Activated CD8-positive, alpha-beta memory T cell treated with anti-CD3 and anti-CD28 coated beads, Interleukin-2, amount 50 U/mL, for 1 hour (primary cell): ENCODE measurements at regions not wholly inside any gene's neighbourhood (a gene's known extent, or its start where the extent isn't known, plus 50 kb on each side); places are given as distances from the start of the nearest gene placed in this dataset.
"Not testable (repeated sequence)": the region's sequence is repeated elsewhere in the genome, so short reads cannot be mapped to it uniquely, and the experiment has no call there.

ENCODE experiments used
- DNase-seq: peaks from one replicate; pipeline ENCODE4 v3.0.0-alpha.2; 2020; ENCODE audit errors: extremely low read depth

DNA sequence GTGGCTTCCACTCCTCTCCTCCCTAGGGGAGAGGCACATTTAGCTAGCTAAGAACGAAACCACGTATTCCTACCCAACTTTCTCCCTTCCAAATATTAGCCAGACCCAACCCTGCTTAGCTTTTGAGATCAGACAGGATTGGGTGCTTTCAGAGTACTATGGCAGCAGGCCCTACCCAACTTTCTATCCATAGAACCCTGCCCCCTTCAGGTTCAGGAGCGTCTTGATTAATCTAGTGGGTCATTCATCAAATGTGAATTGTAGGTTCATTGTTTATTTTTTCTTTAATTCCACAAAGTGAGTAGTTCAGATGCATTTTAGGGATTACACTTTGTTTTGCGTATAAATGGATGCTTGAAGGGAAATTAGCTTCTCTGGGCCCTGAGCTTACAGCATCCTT lies 188.3 kb downstream of the MIB1 start:
- DNase-seq = no peak

DNA sequence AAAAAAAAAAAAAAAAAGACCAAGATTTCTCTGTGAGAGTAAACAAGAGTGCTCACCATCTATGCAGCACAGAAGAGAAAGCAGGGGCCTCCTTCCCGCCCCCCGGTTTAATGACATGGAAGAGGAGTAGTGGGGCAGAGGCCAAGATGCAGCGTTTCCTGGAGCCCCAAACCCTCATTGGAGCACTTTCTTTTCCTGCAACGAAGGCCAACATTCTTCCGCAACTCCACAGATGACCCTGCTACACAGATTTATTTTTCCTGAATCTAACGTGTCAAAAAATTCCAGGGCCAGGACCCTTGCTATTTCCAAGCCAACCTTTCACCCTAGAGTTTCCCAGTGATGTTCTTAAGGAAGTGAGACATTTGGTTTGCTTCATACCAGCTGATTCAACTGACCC lies 189.6 kb downstream of the MIB1 start:
- DNase-seq = no peak

DNA sequence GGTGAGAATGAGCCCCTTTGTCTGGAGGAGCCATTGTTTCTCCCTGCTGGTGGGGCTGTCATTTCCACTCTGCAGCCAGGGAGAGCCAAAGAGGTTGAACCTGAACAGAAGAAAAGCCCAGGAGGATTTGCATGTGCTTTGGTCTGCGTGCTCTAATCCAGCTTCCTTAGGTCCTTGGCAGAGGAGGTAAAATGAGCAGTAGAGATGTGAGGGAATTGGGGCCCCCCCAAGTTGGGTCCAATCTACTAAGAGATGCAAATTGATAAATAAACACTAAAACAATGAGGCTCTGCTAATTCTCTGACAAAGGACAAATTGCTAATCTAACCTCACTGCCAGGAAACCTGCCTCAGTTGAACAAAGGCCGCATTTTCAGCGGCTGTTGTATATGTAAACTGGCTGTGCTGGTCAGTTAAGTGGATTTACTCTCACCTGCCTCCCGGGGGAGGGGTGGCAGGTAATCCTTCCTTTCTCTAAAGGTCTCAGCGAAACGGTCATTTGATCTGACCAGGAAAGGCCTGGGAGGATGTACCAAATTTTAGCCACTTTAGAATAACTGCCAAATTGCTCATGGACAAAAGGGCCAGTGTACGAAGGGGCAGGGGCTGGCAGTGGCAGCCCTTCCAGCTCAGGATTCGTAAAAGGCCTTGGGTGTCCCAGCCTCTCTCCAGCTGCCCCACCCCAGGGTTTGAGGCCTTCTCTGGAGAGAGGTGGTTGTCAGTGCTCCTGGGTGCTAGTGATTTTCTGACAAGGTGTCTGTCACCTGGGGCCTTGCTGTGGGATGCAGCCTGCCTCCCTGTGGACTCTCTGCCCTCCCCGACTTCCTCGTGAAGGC lies 193.6 kb downstream of the MIB1 start:
- no peak for DNase-seq

DNA sequence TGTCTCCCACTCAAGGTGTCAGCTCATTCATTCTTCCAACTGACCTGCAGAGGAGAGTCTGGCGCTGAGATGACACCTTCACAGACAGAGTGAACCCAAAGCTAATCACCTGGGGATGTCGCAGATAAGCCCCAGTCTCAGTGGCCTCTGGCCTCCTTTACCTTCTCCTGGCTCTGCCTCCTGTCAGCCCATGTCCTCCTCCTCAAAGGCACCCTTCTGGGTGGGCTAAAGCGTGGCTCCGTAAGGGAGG lies 194.1 kb downstream of the MIB1 start:
- DNase-seq = no peak

DNA sequence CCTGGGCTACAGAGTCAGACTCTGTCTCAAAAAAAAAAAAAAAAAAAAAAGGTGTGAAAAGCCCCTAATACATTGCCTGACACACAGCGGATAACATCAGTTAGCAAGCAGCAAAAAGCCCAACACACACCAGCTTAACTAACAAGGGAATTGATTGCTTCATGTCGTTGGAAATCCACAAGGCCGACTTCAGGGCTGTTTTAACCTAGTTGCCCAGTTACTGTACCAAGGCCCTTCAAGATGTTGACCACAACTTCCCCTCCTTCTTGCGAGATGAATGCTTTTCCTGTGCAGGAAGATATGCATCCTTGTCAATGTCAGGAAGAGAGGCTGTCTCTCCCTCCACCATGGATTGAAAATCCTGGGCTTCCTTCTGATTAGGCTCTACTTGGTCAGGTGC lies 202.9 kb downstream of the MIB1 start:
- DNase-seq = no peak

DNA sequence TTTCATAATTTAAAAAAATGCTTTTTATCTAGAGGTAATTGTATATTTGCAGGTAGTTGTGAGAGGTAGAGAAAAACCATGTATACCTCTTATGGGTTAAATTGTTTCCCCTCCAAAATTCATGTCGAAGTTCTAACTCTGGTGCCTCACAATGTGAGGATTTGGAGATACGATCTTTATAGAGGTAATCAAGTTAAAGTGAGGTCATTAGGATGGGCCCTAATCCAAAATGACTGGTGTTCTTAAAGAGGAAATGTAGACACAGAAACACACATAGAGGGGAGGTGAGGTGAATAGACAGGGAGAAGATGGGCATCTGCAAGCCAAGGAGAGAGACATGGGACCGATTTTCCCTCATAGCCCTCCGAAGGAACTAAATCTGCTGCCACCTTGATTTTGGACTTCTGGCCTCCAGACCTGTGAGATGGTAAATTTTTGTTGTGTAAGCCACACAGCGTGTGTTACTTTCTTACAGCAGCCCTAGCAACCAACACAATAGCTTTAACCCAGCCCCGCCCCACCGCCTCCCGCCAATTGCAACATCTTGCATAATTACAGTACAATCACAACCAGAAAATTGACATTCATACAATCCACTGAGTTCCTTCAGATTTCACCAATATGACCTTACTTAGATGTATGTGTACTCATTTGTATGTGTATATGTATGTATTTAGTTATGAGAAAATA lies 208.9 kb downstream of the MIB1 start:
- DNase-seq = no peak

DNA sequence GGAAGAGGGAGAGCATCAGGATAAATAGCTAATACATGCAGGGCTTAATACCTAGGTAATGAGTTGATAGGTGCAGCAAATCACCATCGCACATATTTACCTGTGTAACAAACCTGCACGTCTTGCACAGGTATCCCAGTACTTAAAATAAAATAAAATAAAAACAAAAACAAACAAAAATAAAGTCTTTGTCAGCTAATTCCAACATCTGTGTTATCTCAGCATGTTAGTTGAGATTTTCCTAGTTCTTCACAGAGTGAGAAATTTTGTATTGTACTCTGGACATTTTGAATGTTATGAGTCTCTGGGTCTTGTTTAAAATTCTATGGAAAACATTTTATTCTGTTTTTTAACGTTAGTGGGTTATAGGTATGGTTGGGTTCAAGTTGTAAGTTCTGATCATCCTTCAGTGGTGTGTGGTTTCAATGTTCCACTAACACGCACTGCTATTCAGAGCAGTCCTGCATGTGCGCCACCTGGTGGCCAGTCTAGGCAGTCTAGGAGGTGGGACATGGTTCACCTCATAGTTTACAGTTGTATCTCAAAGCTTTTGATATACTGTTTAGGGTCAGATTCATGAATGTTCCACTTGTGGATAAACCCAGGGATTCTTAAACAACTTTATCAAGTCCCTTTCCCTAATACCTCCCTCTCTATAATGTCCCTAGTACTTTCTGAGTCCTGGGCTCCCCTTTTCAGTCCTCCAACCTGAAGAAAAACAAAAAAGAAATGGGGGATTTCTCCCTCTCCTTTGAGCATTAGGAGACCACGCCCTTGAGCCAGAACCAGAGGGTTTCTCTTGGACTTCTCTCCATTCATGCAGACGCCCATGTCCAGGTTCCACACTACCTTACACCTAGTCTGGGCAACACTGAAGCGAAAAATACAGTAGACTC lies 213.4 kb upstream of the GATA6 start:
- DNase-seq = peak; percentile 36

DNA sequence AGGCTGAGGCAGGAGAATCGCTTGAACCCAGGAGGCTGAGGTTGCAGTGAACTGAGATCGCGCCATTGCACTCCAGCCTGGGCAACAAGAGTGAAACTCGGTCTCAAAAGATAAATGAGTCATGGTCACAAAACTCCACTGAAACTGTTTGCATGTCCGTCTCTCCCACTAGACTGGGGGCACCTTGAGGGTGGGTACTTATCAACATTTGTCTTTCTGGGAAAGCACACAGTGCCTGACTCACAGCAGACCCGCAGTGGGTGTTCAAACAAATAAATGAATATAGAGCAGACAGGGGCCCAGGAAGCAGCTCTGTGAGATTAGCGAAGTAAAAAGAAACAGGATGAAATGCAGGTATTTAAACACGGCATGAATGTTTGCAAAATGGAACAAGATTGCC lies 211.1 kb upstream of the GATA6 start:
- no peak for DNase-seq

DNA sequence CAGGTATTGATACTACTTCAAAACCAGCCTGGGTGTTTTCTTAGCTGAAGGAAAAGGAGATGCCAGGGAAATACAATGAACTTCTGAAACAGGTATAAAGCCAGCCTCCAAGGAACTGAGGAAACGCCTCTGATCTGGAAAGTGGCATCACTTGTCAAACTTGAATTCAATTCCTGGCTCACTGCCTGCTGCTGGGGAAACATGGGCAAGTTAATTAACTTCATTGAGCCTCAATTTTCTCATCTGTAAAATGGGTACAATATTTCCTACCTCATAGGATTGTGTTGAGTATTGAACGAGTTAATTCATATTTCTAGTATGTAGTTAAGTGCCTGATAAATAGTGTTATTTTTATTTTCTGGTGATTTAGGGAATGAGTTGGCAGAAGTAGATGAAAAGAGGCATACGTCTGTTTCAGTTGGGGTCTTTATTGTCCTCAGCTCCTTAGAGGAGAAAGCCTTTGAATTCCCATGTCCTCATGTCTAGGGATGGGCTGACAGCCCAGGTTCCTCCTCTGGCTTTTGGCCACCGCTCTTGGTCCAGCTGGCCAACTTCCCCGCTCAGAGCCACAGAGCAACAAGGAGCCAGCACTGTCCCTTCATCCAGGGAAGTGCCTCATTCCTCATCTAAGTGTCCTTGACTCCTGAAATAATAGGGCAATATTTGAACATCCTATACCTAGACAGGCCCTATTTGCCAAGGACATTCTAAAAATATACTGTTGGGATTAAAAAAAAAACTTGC lies 210.5 kb upstream of the GATA6 start:
- DNase-seq = no peak

DNA sequence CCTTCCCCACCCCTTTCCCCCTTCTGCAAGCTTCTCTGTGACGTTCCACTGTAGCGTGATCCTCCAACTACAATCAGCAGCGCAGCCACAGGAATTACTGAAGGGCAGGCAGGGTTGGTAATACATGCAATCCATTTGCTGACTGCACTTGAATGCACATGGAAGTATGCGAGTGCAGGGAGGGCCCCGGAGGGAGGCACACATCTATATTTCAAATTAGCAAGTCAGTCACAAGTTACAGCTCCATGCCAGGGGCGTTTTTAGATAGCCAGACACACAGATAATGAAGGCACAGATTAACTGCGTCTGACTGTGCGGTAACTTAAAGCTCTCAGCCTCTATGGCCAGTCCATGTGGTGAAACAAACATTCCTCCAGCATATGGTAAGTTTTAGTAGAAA lies 209.2 kb upstream of the GATA6 start:
- no peak for DNase-seq

DNA sequence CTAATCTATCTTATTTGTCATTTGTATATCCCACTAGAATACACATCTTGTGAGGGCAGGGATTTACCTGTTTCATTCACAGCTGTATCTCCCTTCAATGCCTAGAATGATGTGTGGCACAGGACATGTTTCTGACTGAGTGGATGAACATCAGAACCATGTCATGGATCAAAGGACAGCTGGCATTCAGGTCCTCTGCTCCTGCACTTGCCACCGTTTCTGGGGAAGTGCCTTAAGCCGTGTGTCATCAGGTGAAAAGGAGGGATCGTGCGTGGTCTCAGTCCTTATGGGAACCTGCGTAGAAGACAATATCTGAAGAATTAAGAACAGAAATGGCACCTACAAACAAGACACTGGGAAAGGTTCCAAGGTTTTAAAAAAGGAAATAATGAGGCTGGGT lies 206.1 kb upstream of the GATA6 start:
- DNase-seq = no peak

DNA sequence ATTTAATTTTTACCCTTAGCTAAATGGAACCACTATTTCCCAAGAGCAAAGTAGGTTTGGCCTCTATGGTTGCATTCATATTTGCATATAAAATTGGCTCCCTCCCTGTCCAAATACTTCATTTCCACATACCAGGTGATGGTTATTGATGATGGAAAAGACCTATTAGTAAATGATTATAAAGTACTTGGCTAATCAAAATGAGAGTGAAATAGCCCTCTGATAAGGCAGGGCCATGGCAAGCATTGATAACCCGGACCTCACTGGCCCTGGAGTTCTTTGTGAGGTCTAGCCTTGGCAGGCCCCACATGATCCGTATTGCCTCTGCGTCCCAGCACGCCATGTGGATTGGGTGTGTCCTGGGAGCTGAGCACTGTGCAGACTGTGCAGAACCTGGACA lies 201.1 kb upstream of the GATA6 start:
- no peak for DNase-seq

DNA sequence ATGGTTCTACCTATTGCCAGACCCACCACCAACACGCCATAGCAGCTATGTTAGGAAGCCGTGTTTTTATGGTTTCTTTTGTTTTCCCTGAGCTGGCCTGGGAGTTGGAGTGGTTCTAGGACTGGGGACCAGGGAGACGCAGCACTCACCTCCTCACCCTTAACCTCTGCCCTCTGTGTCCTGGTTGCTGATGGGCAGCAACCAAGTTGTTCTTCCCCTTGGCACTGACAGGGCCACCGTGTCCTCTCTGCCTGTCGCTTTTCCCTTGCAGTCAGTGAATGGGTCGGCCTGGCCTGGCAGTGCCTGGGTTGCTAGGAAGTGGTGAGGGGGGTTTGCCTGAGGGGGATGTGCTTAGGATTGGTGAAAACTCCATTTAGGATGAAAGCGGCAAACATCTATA lies 197.1 kb upstream of the GATA6 start:
- no peak for DNase-seq

DNA sequence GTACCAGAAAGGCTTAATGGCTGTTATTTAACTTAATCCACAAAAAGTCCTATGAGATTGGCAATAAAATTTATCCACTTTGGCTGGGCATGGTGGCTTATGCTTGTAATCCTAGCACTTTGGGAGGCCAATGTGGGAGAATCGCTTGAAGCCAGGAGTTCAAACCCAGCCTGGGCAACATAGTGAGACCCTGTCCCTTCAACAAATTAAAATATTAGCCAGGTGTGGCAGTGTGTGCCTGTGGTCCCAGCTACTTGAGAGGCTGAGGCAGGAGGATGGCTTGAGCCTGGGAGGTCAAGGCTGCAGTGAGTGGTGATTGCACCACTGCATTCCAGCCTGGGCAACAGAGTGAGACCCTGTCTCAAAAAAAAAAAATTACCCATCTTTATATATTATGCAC lies 193.4 kb upstream of the GATA6 start:
- DNase-seq = not testable (repeated sequence)

DNA sequence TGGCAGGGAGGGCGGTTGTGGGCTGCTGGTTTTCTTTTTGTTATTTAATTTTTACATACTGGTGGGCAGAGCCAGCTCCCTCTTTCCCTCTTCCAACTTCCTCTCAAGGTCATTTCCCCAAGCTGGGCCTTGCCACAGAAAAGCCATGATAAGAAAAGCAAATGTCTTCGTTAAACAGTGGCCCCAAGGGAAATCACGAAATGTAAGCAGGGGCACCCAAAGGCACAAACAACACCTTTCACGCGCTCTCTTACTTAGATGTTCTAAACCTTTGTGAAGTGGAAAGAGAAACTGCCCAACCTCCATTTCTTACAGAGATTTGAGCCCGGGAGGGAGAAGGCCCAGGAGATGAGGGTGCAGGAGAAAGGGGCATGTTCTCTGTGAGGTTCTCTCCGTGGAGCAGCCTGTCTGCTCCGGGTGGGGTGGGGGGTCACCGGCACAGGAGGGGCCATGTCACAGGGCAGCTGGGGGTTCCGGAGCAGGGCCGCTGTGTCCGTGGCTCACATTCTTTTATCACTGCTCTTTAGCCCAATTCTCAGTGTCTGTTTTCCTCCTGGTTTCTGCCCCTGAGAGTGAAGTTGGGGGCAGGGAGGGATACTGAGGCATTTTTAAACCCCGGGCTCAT lies 190.7 kb upstream of the GATA6 start:
- no peak for DNase-seq

DNA sequence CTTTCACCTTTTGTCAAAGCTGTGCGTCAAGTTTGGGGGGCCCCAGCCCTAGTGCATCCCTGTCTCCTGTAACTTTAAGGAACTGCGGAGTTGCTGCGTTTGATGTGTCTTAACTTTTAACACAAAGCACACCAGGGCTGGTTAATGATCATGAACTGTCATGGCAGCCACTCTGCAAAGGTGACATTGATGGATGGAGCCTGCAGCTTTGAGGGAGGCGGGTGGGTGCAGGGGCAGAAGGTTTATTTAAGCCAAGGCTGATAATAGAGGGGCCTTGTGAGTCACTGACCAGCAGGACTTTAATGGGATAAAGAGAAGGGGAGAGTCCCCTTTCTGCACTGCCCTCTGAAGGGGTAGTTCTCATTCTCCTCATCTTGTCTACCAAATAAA lies 190.2 kb upstream of the GATA6 start:
- DNase-seq = no peak

DNA sequence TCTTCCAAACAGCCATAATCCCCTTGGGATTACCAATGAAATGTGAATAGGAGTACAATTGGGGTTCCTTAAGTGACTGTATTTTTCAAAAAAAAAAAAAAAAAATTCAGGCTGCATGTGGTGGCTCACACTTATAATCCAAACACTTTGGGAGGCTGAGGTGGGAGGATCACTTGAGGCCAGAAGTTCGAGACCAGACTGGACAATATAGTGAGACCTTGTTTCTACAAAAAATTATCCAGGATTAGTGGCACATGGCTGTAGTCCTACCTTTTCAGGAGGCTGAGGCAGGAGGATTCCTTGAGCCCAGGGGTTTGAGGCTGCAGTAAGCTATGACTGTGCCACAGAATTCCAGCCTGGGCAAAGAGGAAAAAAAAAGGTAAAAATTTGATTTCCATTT lies 189.6 kb upstream of the GATA6 start:
- no peak for DNase-seq

DNA sequence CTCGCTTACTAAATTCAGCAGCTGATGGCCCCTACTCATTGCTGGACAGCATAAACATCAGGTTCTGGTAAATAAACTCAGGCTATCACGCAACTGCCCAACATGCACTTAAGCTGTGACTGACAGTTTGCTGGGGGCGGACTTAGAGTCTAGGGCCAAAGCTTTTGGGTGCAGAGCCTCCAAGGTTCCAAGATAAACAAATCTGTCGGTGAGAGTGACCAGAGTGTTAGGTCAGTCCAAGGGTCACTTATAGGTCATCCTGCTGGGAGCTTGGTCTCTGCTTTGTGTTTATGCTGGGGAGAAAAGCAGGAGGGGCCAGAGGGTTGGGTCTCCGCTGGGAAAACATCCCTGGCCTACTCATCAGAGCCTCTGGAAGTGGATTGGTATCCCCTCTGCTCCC lies 188.6 kb upstream of the GATA6 start:
- no peak for DNase-seq

DNA sequence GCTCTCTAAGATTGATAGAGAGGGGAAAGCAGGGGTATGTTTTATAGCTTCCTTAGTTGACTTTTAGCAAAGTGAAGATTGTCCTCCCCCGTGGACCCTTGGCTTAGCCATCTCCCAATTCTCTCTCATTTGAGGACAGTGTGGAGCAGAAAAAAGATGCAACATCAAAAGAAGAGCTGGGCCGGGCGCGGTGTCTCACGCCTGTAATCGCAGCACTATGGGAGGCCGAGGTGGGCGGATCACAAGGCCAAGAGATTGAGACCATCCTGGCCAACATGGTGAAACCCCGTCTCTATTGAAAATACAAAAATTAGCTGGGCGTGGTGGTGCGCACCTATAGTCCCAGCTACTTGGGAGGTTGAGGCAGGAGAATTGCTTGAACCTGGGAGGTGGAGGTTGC lies 187.9 kb upstream of the GATA6 start:
- not testable (repeated sequence) for DNase-seq

DNA sequence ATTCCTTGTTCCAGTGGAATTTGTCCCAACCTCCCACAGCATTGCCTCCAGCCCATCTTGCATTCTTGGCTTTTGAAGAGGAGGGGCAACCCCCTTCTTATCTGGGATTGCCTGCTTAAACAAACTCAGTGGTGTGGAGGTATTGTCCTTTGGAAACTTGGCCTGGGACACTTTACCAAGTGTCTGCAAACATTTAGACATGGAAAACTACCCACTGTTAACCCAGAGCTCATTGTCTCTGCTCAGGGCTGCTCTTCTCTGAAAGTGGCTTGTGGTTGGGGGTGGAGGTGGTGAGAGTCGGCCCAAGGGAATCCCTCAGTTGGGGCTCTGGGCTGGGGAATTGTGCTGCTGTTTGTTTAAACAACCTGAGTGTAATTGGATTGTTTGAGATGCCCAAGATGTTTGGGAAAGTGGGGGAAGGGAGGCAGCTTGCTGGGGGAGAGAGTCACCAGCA lies 178.3 kb upstream of the GATA6 start:
- no peak for DNase-seq

DNA sequence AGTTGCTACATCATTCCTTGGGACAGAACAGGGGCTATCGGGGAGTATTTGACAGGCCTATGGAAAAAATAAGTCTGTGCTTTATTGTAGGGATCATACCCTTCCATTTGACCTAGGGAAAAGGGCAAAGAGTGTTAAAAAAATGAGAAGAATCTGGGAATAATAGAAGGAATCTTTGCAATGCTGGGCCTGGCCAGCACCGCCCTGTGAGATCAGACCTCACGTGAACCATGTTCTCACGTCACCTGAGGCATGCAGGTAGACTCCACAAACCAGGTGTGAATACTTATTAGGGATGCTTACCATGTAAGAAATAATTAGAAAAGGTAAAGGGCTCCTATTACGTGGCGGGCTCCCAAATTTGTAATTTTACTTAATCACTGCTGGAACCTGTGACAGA lies 177.5 kb upstream of the GATA6 start:
- no peak for DNase-seq
